HFF-Myc (cell line): ENCODE measurements at regions not wholly inside any gene's neighbourhood (a gene's known extent, or its start where the extent isn't known, plus 50 kb on each side); places are given as distances from the start of the nearest gene placed in this dataset.

Experiments used
- DNase-seq: peaks from one replicate; pipeline ENCODE4 v3.0.0-alpha.2; 2011; ENCODE audit warnings: low read depth; ENCODE audit errors: extremely low read depth
- H3K4me3 ChIP-seq: replicated peaks from 2 replicates; pipeline ENCODE4 v1.5.1; 2011; ENCODE audit warnings: low read depth, mild to moderate bottlenecking, control low read depth, low read length
- CTCF ChIP-seq: IDR thresholded peaks from 2 replicates; pipeline ENCODE4 v1.5.1; 2012; ENCODE audit warnings: mild to moderate bottlenecking, low read depth, low read length, control low read depth; ENCODE audit errors: missing control alignments

GRCh38 chr14:51518711-51519110 lies 133.0 kb upstream of the FRMD6 start:
- no peak for DNase-seq
- no peak for TF ChIP-seq CTCF
- H3K4me3 ChIP-seq, result no peak overlapping the region

- TF ChIP-seq CTCF, result no peak
- no peak for DNase-seq
- no peak overlapping the region for H3K4me3 ChIP-seq
Measured at GRCh38 chr14:51520087-51520486, 131.6 kb upstream of the FRMD6 start.

- DNase-seq, result no peak
- no peak overlapping the region for H3K4me3 ChIP-seq
- TF ChIP-seq CTCF, result no peak
Measured at GRCh38 chr14:51521764-51522163, 129.9 kb upstream of the FRMD6 start.

GRCh38 chr14:51523243-51523642 lies 128.5 kb upstream of the FRMD6 start:
- DNase-seq, result no peak
- TF ChIP-seq CTCF, result no peak
- H3K4me3 ChIP-seq, result no peak overlapping the region

- no peak for DNase-seq
Measured at GRCh38 chr14:51525739-51526138, 126.0 kb upstream of the FRMD6 start.

GRCh38 chr14:51527073-51527472 lies 124.6 kb upstream of the FRMD6 start:
- no peak for TF ChIP-seq CTCF
- no peak overlapping the region for H3K4me3 ChIP-seq
- DNase-seq, result no peak

More at GRCh38 chr14:51525739-51526138, 126.0 kb upstream of the FRMD6 start:
- no peak overlapping the region for H3K4me3 ChIP-seq
- TF ChIP-seq CTCF, result no peak

GRCh38 chr14:51529736-51530135 lies 122.0 kb upstream of the FRMD6 start:
- TF ChIP-seq CTCF, result no peak
- no peak for DNase-seq

More at GRCh38 chr14:51529736-51530135, 122.0 kb upstream of the FRMD6 start:
- no peak overlapping the region for H3K4me3 ChIP-seq
